GM21381 (cell line): ENCODE measurements at regions not wholly inside any gene's neighbourhood (a gene's known extent, or its start where the extent isn't known, plus 50 kb on each side); places are given as distances from the start of the nearest gene placed in this dataset.
"Not testable (repeated sequence)": the region's sequence is repeated elsewhere in the genome, so short reads cannot be mapped to it uniquely, and the experiment has no call there.

Experiments used
- ATAC-seq: cut with Tn5 transposase; IDR thresholded peaks from one replicate; pipeline ENCODE4 v1.9.1; 2021; ENCODE audit warnings: mild to moderate bottlenecking, moderate library complexity; ENCODE audit not compliant: unreplicated experiment

DNA sequence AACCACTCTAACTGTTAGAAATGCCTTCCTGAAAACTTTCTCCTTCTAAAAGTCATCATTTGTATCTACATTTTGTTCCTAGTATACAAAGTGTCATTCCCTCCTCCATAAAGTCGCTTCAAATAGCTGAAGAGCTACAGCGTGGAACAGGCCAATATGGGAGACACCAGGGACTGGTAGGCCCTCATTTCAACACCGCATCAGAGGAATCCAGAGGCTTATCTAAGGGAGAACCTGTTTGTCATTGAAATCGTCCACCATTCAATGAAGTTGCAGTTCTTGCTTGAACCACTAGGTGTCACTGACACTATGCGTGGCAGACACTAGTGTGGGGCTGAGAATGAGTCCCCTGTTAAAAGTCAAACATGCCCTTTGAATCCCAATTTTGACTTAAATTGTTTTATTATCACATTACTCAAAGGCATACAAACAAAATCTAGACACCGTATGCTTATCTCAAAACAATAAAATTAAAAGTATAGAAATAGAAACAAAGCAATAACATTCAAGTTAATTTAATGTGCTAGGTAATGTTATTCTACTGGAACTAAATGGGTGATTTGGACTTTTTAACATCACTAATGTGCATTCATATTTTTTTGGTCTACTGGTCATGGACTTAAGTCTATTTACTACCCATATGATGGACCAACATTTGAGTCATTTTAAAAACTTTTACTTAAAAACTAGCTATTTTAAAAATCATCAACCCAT lies 182.3 kb downstream of the FCRL5 start:
- ATAC-seq = no peak

DNA sequence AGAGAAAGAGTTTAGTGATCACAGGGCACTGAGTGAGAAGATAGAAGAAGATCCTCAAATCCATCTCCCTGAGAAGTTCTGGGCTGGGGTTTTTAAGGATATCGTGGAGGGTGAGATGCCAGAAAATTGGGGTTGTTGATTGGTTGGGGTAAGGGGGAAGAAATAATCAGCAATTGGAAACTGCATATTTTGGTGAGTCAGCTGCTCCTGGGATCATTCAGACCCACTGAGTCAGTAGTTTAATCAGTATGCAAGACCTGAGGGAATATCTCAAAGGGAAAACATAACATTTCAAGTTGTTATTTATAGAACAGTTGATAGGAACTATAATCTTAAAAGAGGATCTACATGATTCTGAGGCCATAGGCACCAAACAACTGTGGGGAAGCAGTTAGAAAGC lies 183.4 kb downstream of the FCRL5 start:
- ATAC-seq = not testable (repeated sequence)

DNA sequence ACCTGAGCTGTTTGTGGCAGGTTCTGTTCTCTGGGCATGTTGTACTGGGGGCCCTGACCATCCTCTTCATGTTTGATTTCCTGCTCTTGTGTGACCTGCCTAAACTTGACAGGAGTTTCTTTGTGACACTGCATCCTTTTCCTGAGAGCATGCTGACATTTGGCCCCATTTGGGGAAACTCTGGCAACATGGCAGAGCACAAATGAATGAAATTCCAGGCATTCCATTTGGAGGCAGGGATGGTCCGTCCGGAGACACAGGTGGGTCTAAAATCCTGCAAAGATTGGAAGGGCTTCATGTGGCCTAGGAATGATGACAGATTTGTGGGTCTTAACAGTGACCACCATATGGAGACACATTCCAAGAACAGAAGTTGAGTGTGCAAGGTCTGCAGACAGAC lies 184.0 kb downstream of the FCRL5 start:
- no peak for ATAC-seq

- ATAC-seq = no peak
These were observed 184.4 kb downstream of the FCRL5 start for GRCh38 chr1:157367870-157368269.

DNA sequence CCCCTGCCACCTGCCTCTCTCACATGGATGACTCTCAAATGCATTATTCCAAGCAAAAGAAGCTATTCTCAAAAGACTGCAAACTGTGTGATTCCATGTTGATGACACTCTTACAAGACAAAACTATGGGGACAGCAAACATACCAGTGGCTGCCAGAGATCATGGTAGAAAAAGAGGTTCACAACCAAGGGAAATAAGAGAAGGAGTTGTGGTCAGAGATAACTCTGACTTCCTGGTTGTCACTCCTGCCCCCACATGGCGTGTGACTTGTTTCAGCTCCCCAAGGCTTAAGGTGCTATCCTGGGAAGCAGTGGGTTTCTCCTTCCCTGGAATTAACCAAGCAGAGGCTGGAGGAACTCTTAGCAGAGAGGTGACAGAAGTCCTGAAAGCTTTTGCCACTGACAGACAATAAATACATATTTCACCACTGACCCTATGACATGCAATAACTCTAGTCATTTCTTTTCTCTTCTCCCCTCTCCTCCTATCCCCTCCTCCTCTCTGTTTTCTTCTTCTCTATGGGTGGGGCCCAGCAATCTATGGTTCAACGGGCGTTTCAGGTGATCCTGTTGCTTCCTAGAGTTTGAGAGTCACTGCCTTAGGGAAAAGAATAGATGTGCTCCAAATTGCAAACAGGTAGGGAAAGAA lies 185.1 kb downstream of the FCRL5 start:
- no peak for ATAC-seq

DNA sequence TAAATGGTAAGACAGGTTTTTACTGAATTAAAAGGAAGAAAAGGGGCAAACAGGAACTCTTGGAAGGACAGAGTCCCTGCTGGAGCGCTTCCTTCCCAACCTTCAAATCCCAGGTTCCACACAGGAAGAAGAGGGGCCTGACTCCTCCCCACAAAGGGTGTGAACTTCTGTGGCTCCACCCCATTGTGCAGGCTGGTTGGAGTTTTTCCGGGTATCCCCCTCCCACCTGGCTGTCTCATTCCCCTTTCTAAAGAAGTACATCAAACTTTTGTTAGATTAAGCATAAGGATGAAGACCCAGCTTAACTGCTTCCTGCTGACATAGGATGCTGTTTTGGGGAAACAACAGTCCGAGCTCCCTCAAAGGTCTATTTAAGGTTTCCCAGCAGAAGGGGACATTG lies 187.7 kb downstream of the FCRL5 start:
- no peak for ATAC-seq

DNA sequence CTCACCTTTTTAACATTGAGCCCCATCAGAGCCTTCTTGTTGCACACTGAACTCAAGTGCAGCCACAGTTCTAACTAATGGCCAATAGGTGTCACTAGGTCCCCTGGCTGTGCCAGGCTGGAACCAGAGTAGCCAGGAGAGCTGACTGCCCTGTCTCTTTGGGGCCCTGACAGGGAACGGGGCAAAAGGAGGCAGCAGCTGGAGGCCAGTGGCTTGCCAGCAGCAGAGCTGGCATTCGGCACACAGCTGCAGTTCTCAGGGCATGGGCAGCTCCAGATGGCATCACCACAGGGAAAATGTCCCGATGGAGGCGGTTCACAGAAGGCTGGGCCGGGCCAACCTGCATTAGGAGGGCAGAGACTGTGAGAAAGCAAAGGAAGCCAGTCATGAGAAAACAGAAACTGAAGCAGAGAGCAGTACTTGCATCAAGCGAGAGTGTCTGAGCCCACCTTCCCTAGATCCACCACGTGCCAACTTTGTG lies 188.6 kb downstream of the FCRL5 start:
- ATAC-seq = peak; percentile 62

GRCh38 chr1:157360023-157360390 lies 192.3 kb downstream of the FCRL5 start:
- no peak for ATAC-seq

DNA sequence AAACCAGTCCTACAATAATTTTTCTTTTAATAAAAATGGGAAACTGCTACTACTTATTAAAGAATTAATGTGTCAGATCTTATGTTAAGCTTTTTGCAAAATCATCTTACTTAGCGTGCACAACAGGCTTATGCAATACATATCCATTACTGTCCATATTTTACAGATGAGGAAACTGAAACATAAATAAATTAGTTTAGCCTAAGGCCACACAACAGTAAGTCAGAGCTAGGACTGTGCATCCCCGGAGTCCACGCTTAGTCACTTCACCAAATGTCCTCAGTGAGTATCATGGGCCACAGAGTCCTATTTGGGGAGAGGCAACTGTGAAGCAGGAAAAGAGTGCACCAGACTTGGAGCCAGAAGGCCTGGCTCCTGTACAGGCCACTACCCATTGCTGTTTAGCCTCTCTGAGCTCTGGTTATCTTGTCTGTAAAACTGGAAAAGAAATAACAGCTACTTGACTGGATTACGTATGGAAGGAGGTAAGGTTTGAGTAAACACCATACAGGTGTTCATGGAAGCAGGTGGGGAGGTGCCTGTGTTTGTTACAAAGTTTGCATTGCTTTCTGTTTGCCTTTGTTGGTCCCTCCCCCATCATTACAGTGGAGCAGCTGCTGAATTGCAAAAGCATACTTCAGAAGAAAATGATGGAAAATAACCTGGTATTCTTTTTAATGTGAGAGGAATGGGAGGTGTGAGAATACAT lies 192.8 kb downstream of the FCRL5 start:
- ATAC-seq = no peak

- ATAC-seq = no peak
These were observed 195.2 kb downstream of the FCRL5 start for GRCh38 chr1:157357111-157357510.

- no peak for ATAC-seq
These were observed 195.7 kb downstream of the FCRL5 start for GRCh38 chr1:157356601-157357000.

DNA sequence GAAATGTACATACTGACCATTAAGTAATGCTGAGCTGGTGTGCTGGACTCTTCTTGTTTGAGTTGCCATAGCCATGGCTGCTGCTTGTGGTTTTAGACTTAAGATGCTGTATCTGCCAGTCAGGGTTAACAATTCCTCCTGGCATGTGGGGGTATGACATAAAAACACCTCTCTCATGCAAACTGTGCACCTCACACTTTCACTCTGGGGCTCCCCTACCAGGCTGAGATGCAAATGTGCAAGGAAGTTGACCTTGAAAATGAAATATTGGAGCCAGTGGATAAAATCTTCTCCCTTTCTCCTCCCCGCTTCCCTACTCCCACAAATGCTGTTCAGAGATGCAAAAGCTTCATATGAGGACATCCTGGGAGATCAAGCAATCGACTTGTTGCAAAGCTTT lies 198.8 kb downstream of the FCRL5 start:
- no peak for ATAC-seq

- no peak for ATAC-seq
These were observed 199.4 kb downstream of the FCRL5 start for GRCh38 chr1:157352817-157353408.

GRCh38 chr1:157352216-157352615 lies 200.1 kb downstream of the FCRL5 start:
- ATAC-seq = no peak

DNA sequence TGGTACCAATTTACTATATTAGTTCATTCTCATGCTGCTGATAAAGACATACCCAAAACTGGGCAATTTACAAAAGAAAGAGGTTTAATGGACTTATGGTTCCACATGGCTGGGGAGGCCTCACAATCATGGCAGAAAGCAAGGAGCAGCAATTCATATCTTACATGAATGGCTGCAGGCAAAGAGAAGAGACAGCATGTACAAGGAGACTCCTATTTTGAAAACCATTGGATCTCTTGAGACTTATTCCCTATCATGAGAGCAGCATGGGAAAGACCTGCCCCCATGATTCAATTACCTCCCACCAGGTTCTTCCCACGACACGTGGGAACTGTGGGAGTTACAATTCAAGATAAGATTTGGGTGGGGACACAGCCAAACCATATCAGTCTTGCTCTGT lies 200.5 kb downstream of the FCRL5 start:
- ATAC-seq = not testable (repeated sequence)

DNA sequence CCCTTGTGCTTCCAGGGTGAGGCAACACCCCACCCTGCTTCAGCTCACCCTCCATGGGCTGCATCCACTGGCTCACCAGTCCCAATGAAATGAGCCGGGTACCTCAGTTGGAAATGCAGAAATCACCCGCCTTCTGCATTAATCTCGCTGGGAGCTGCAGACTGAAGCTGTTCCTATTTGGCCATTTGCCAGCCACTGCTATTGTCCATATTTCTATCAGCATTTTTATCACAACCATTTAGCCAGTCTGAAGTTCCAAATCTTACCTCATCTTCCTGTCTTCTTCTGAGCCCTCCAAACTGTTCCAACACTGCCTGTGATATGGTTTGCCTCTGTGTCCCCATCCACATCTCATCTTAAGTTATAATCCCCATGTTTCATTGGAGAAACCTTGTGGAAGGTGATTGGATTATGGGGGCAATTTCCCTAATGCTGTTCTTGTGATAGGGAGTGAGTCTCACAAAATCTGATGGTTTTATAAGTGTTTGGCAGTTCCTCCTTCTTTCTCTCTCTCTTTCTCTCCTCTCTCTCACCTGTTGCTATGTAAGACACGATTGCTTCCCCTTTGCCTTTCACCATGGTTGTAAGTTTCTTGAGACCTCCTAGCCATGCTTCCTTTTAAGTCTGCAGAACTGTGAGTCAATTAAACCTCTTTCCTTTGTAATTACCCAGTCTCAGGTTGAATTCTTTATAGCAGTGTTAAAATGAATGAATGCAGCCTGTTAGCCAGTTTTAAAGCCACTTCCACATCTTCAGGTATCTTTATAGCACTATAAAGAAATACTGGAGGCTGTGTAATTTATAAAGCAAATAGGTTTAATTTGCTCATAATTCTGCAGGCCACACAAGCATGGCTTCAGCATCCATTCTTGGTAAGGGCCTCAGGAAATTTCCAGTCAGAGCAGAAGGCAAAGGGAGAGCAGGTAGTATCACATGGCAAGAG lies 203.5 kb downstream of the FCRL5 start:
- ATAC-seq = no peak

- ATAC-seq = no peak
These were observed 204.8 kb downstream of the FCRL5 start for GRCh38 chr1:157347506-157347905.

GRCh38 chr1:157337785-157338184 lies 199.6 kb upstream of the ETV3 start:
- not testable (repeated sequence) for ATAC-seq

- ATAC-seq = no peak
These were observed 196.9 kb upstream of the ETV3 start for GRCh38 chr1:157335056-157335455.

GRCh38 chr1:157334041-157334440 lies 195.8 kb upstream of the ETV3 start:
- ATAC-seq = no peak
